H1 (cell line): ENCODE measurements at regions not wholly inside any gene's neighbourhood (a gene's known extent, or its start where the extent isn't known, plus 50 kb on each side); places are given as distances from the start of the nearest gene placed in this dataset.
"Not testable (repeated sequence)": the region's sequence is repeated elsewhere in the genome, so short reads cannot be mapped to it uniquely, and the experiment has no call there.

Experiments
- CTCF ChIA-PET: fragments of 300-600 bp; sonication (Branson Sonifier 250); formaldehyde crosslinking; loops from one replicate; lab custom pipeline; 2021; ENCODE audit not compliant: partially characterized antibody; lab: Charles Lee
- POLR2A ChIA-PET: fragments of 300-600 bp; sonication (Branson Sonifier 250); formaldehyde crosslinking; loops from one replicate; lab custom pipeline; 2021; ENCODE audit warnings: inconsistent platforms; ENCODE audit not compliant: partially characterized antibody; lab: Charles Lee
- DNase-seq, 2 experiments: peaks; one replicate each; pipeline versions ENCODE4 v3.0.0 to v3.0.0-alpha.2; 2010 to 2022; ENCODE audit warnings: low spot score in 2 of 2, low read depth in 1 of 2, mixed read lengths in 1 of 2
- FAIRE-seq: peaks from 2 replicates; lab custom pipeline; 2011; peaks lifted over from hg19 to GRCh38; lab: Jason Lieb, UNC
- H2AFZ ChIP-seq: 2 replicates; pipeline ENCODE4 v1.8.1; 2012; ENCODE audit warnings: low read length, inconsistent platforms
- H2AK5ac ChIP-seq: 2 replicates; pipeline ENCODE4 v1.6.1; 2013; ENCODE audit warnings: low read depth, low read length
- H2BK120ac ChIP-seq: replicated peaks from 2 replicates; pipeline ENCODE3; 2013; ENCODE audit warnings: low read depth, low read length, inconsistent platforms
- H2BK12ac ChIP-seq: 2 replicates; pipeline ENCODE4 v1.6.1; 2013; ENCODE audit warnings: low read depth, low read length
- H2BK15ac ChIP-seq: 2 replicates; pipeline ENCODE4 v1.6.1; 2013; ENCODE audit warnings: low read length
- H2BK20ac ChIP-seq: 2 replicates; pipeline ENCODE4 v1.6.1; 2013; ENCODE audit warnings: low read length
- H2BK5ac ChIP-seq: 2 replicates; pipeline ENCODE4 v1.6.1; 2013; ENCODE audit warnings: low read depth, low read length
- H3K14ac ChIP-seq: 2 replicates; pipeline ENCODE4 v1.6.1; 2013; ENCODE audit warnings: inconsistent platforms; ENCODE audit not compliant: insufficient read length
- H3K18ac ChIP-seq: 2 replicates; pipeline ENCODE4 v1.6.1; 2013; ENCODE audit warnings: low read length; ENCODE audit errors: extremely low read depth
- H3K23ac ChIP-seq: 2 replicates; pipeline ENCODE4 v1.6.1; 2013; ENCODE audit warnings: inconsistent platforms; ENCODE audit not compliant: insufficient read length
- H3K23me2 ChIP-seq: 2 replicates; pipeline ENCODE4 v1.6.1; 2013; ENCODE audit warnings: low read depth, low read length
- H3K27ac ChIP-seq: 2 replicates; pipeline ENCODE4 v1.6.1; 2011; ENCODE audit warnings: low read depth, low read length, inconsistent platforms
- H3K27me3 ChIP-seq, 4 experiments: replicated peaks in 1 of 4; 1 replicate in 1 of 4; 2 replicates in 3 of 4; pipeline versions ENCODE4 v1.6.1 to v1.8.1; 2011 to 2013; ENCODE audit warnings: low read length in 3 of 4, mild to moderate bottlenecking in 3 of 4, inconsistent platforms in 2 of 4, mixed read lengths in 2 of 4, moderate library complexity in 1 of 4; ENCODE audit not compliant: control insufficient read depth in 3 of 4, insufficient read depth in 3 of 4; ENCODE audit errors: extremely low read depth in 1 of 4
- H3K36me3 ChIP-seq, 4 experiments: 2 replicates each; pipeline versions ENCODE4 v1.6.1 to v1.8.1; 2011 to 2013; ENCODE audit warnings: mild to moderate bottlenecking in 4 of 4, low read length in 3 of 4, moderate library complexity in 2 of 4, control low read depth in 1 of 4, inconsistent platforms in 1 of 4; ENCODE audit not compliant: insufficient read depth in 4 of 4, control insufficient read depth in 2 of 4
- H3K4ac ChIP-seq: replicated peaks from 2 replicates; pipeline ENCODE3; 2013; ENCODE audit warnings: low read length, low read depth, mixed read lengths, inconsistent platforms; ENCODE audit not compliant: insufficient read length
- H3K4me1 ChIP-seq, 4 experiments: replicated peaks in 1 of 4; 1 replicate in 1 of 4; 2 replicates in 3 of 4; pipeline versions ENCODE4 v1.6.1 to v1.8.1; 2011 to 2013; ENCODE audit warnings: low read length in 3 of 4, inconsistent platforms in 2 of 4, mixed read lengths in 1 of 4; ENCODE audit not compliant: insufficient read depth in 4 of 4, control insufficient read depth in 3 of 4
- H3K4me2 ChIP-seq, 2 experiments: 2 replicates each; pipeline versions ENCODE4 v1.6.1 to v1.8.1; 2011 to 2013; ENCODE audit warnings: low read depth in 2 of 2, low read length in 2 of 2, control low read depth in 1 of 2, inconsistent platforms in 1 of 2, mild to moderate bottlenecking in 1 of 2; ENCODE audit not compliant: insufficient read depth in 1 of 2
- H3K4me3 ChIP-seq, 4 experiments: fragments of 200-600, 300-600 bp in 1 of 4; sonication (generic), shearing (Covaris generic), sonication (Bioruptor Twin) in 1 of 4; 2 replicates each; pipeline versions ENCODE4 v1.5.1 to v1.8.1; 2011 to 2016; ENCODE audit warnings: low read length in 4 of 4, low read depth in 3 of 4, control low read depth in 2 of 4, inconsistent platforms in 2 of 4, mild to moderate bottlenecking in 2 of 4, mixed read lengths in 1 of 4, moderate library complexity in 1 of 4; ENCODE audit not compliant: insufficient read depth in 2 of 4; ENCODE audit errors: extremely low read depth in 1 of 4
- H3K56ac ChIP-seq: replicated peaks from 2 replicates; pipeline ENCODE3; 2013; ENCODE audit warnings: low read depth, mild to moderate bottlenecking, mixed read lengths, low read length, inconsistent platforms; ENCODE audit not compliant: insufficient read length
- H3K79me1 ChIP-seq: 2 replicates; pipeline ENCODE4 v1.6.1; 2013; ENCODE audit warnings: low read depth, low read length, control low read depth
- H3K79me2 ChIP-seq, 2 experiments: 2 replicates each; pipeline versions ENCODE4 v1.6.1 to v1.8.1; 2012 to 2013; ENCODE audit warnings: low read length in 2 of 2, mild to moderate bottlenecking in 2 of 2, inconsistent platforms in 1 of 2; ENCODE audit not compliant: insufficient read depth in 2 of 2, control insufficient read depth in 1 of 2
- H3K9ac ChIP-seq, 4 experiments: replicated peaks in 1 of 4; 1 replicate in 1 of 4; 2 replicates in 3 of 4; pipeline versions ENCODE4 v1.6.1 to v1.8.1; 2011 to 2013; ENCODE audit warnings: low read depth in 3 of 4, low read length in 3 of 4, control low read depth in 2 of 4, mild to moderate bottlenecking in 2 of 4, moderate library complexity in 2 of 4, inconsistent platforms in 1 of 4; ENCODE audit errors: extremely low read depth in 1 of 4
- H3K9me3 ChIP-seq, 2 experiments: 2 replicates each; pipeline versions ENCODE4 v1.6.1 to v1.8.1; 2012 to 2013; ENCODE audit warnings: mild to moderate bottlenecking in 2 of 2, moderate library complexity in 2 of 2, control low read depth in 1 of 2, inconsistent platforms in 1 of 2, low read depth in 1 of 2, low read length in 1 of 2, mixed read lengths in 1 of 2; ENCODE audit not compliant: insufficient read depth in 2 of 2
- H4K20me1 ChIP-seq, 2 experiments: replicated peaks in 1 of 2; 2 replicates each; pipeline versions ENCODE3 to v1.8.1; 2011 to 2013; ENCODE audit warnings: inconsistent platforms in 2 of 2, low read length in 2 of 2, mild to moderate bottlenecking in 1 of 2; ENCODE audit not compliant: insufficient read depth in 2 of 2, control insufficient read depth in 1 of 2
- H4K5ac ChIP-seq: 2 replicates; pipeline ENCODE4 v1.6.1; 2013; ENCODE audit warnings: low read length, low read depth, mixed read lengths, inconsistent platforms; ENCODE audit not compliant: insufficient read length
- H4K8ac ChIP-seq: 2 replicates; pipeline ENCODE4 v1.8.0; 2013; ENCODE audit warnings: mild to moderate bottlenecking, moderate library complexity, low read length, inconsistent platforms; ENCODE audit not compliant: insufficient read depth; ENCODE audit errors: extremely low read depth
- H4K91ac ChIP-seq: replicated peaks from 2 replicates; pipeline ENCODE3; 2013; ENCODE audit warnings: low read length, mixed read lengths, inconsistent platforms; ENCODE audit not compliant: insufficient read length
- WGBS, 2 experiments: shearing (Covaris generic) in 1 of 2; methylation state at CpG; one replicate each; pipeline versions ENCODE4 v1.1.6 to v1.1.7; 2013 to 2015; ENCODE audit warnings: low lambda C conversion rate in 2 of 2, mixed read lengths in 2 of 2, inconsistent platforms in 1 of 2, low coverage in 1 of 2, missing lambda C conversion rate in 1 of 2; ENCODE audit not compliant: insufficient replicate concordance in 2 of 2, insufficient coverage in 1 of 2, insufficient read length in 1 of 2; ENCODE audit errors: extremely low coverage in 1 of 2, missing lambda C conversion rate in 1 of 2; 5-methylcytosine and 5-hydroxymethylcytosine counted together

GRCh38 chr6:78758297-78758798 lies 109.0 kb upstream of the IRAK1BP1 start:
- H2BK120ac ChIP-seq, H3K4me2 ChIP-seq, H4K20me1 ChIP-seq, POLR2A ChIA-PET, H3K9ac ChIP-seq, H3K9me3 ChIP-seq, H4K91ac ChIP-seq, H2AFZ ChIP-seq, H3K36me3 ChIP-seq, H3K4me1 ChIP-seq, H3K27me3 ChIP-seq, H3K79me2 ChIP-seq, H4K5ac ChIP-seq, H2BK12ac ChIP-seq, H3K14ac ChIP-seq, H3K23me2 ChIP-seq, H2BK15ac ChIP-seq, H3K18ac ChIP-seq, H3K56ac ChIP-seq, DNase-seq, FAIRE-seq, H2BK5ac ChIP-seq, H2AK5ac ChIP-seq, H4K8ac ChIP-seq, H3K4me3 ChIP-seq, H3K23ac ChIP-seq, H2BK20ac ChIP-seq, H3K27ac ChIP-seq, H3K79me1 ChIP-seq, CTCF ChIA-PET, H3K4ac ChIP-seq: not testable (repeated sequence)
- 80% methylated on average over 11 of the region's 13 CpGs; no CpG with 5 or more reads in 1 of the 2 experiments for WGBS, 2 experiments
